Astrocyte of the cerebellum (primary cell): ENCODE measurements at regions not wholly inside any gene's neighbourhood (a gene's known extent, or its start where the extent isn't known, plus 50 kb on each side); places are given as distances from the start of the nearest gene placed in this dataset.

Experiments used
- DNase-seq: peaks from one replicate; pipeline ENCODE4 v3.0.0-alpha.2; 2011; ENCODE audit warnings: low read depth
- H3K4me3 ChIP-seq: 2 replicates; pipeline ENCODE4 v1.5.1; 2011; ENCODE audit warnings: mild to moderate bottlenecking, low read depth, low read length, moderate library complexity
- in situ Hi-C: cut with HindIII; loops from 2 replicates; pipeline ENCODE4 v1.10.0; 2017; ENCODE audit warnings: low sequenced_read_pairs
- TF ChIP-seq, protein P1 (sequence below): IDR thresholded peaks from 2 replicates; pipeline ENCODE4 v1.5.1; 2012; ENCODE audit warnings: low read length, low read depth, moderate library complexity, mild to moderate bottlenecking; ENCODE audit errors: missing control alignments

DNA sequence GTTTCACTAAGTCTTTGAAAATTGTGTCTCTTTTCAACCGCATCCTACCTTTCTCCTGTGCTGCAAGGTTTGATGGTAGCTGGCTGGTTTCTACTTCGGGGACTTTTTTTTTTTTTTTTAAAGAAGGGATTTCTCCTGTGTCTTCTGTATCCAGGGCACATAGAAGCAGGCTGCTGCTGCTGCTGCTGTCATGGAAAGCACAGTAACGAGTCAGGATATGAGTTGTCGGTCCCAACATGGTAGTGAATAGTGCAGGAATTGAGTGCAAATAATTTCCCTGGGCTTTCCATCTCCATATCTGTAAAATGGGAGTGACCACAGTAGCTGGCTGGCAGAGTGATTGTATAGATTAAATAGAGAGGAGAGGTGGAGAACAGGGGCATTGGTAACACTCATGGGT, 118.3 kb upstream of the NAV2 start:
- no peak overlapping the region for H3K4me3 ChIP-seq
- TF ChIP-seq, protein P1, sequence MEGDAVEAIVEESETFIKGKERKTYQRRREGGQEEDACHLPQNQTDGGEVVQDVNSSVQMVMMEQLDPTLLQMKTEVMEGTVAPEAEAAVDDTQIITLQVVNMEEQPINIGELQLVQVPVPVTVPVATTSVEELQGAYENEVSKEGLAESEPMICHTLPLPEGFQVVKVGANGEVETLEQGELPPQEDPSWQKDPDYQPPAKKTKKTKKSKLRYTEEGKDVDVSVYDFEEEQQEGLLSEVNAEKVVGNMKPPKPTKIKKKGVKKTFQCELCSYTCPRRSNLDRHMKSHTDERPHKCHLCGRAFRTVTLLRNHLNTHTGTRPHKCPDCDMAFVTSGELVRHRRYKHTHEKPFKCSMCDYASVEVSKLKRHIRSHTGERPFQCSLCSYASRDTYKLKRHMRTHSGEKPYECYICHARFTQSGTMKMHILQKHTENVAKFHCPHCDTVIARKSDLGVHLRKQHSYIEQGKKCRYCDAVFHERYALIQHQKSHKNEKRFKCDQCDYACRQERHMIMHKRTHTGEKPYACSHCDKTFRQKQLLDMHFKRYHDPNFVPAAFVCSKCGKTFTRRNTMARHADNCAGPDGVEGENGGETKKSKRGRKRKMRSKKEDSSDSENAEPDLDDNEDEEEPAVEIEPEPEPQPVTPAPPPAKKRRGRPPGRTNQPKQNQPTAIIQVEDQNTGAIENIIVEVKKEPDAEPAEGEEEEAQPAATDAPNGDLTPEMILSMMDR, result no peak
- in situ Hi-C loops, result no loop called here
- DNase-seq, result no peak

DNA sequence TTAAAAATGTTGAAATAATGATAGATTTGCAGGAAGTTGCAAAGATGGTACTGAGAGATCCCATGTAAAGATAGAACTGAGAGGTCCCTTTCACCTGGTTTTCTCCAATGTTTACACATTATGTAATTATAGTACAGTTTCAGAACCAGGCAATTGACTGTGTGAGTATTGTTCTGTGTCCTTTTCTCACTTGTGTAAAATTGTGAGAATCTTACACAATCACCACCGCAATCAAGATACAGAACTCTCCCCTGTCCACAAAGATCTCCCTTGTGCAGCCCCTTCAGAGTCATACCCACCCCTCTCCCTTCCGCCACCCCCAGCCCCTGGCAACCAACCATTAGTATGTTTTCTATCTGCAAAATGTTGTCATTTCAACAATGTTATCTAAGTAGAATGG, 119.8 kb upstream of the NAV2 start:
- no peak overlapping the region for H3K4me3 ChIP-seq
- DNase-seq, result no peak
- TF ChIP-seq, protein P1, result no peak
- in situ Hi-C loops, result no loop called here

DNA sequence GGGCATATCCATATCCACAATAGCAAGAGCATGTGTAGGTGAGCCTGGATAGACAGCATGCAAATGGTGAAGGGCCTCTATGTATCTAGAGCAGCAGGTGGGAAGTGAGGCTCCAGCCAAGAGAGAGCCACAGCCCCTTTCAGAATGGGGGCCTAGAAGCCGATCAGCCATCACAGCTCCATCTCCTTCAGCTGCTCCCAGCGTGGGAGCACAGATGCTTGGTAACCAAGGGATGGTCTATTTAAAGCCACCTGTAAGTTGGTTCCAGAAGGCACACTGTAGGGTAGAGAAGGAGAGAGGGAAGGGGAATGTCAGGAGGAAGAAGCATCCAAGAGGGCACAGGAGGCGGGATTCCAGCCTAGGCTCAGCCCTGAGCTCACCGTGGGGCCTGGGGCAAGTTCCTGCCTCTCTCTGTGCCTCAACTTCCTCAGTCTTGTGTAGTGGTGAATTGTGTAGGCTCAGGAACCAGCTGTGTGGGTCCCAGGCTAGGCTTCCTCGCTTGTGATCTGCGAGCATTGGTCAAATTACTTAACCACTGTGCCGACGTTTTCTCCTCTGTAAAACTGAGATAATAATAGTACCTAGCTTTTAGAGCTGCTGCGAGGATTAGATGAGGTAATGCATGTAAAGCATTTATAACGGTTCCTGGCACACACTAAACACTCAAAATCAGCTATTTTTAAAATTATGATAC, 122.9 kb upstream of the NAV2 start:
- in situ Hi-C loops, result no loop called here
- TF ChIP-seq, protein P1, result no peak
- no peak overlapping the region for H3K4me3 ChIP-seq
- no peak for DNase-seq

GRCh38 chr11:19587979-19588378, 124.7 kb upstream of the NAV2 start:
- TF ChIP-seq, protein P1, result no peak
- no peak for DNase-seq
- in situ Hi-C loops, result no loop called here
- no peak overlapping the region for H3K4me3 ChIP-seq

DNA sequence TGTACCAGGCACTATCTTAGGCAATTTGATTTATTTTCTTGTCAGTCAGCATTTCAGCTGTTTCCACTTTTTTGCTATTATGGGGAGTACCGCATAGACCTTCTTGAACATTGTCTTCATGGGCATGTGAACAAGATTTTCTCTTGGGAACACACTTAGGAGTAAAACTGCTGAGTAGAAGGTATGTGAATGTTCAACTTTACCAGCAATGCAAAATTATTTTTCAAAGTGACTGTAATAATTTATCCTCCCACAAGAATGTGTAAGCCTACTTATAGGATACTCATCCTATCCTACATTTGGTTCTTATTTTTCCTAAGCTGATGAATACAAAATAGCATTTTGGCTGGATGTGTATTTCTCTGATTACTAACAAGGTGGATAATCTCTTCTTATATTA, 132.0 kb upstream of the NAV2 start:
- in situ Hi-C loops, result no loop called here

DNA sequence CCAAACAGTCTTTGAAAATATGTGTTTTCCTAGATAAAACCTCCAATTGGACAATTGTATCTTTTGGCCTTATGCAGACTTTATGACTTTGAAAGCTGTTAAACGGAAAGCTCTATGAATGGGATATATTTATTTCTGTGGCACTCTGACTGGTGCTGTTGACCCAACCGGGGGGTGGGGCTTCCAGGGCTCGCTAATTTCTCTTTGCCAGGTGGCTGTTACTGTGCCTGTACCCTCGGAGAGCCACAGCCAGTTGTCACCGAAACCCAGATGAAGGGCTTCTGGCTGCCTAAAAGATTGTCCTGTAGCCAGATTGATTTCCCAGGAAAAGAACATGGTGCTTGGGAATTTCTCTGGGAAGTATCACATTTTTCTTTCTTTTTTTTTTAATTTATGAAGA, 132.7 kb upstream of the NAV2 start:
- in situ Hi-C loops, result no loop called here
- no peak for DNase-seq
- H3K4me3 ChIP-seq, result no peak overlapping the region
- TF ChIP-seq, protein P1, result no peak

More for the DNA sequence above, 132.0 kb upstream of the NAV2 start:
- H3K4me3 ChIP-seq, result no peak overlapping the region
- DNase-seq, result no peak
- TF ChIP-seq, protein P1, result no peak

DNA sequence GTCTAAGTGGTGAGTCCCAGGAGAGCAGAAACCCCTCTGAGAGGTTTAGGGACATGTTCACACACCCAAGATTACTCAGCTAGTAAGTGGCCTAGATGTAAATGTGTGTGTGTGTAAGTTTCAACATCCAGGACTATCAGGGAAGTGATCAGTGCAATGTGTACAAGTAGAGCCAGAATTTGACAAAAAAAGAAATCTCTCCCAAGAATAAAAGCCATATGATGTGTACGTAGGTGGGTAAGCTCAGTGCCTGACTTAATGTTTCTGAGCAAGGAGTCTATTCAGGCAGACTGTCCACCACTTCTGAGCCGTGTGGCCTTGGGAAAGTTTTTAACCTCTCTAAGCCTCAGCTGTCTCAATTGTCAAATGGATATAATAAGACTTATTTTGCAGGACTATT, 133.8 kb upstream of the NAV2 start:
- no peak overlapping the region for H3K4me3 ChIP-seq
- no peak for DNase-seq
- TF ChIP-seq, protein P1, result no peak
- in situ Hi-C loops, result no loop called here
